ENCODE measurements at regions not wholly inside any gene's neighbourhood (a gene's known extent, or its start where the extent isn't known, plus 50 kb on each side); places are given as distances from the start of the nearest gene placed in this dataset.

DNA sequence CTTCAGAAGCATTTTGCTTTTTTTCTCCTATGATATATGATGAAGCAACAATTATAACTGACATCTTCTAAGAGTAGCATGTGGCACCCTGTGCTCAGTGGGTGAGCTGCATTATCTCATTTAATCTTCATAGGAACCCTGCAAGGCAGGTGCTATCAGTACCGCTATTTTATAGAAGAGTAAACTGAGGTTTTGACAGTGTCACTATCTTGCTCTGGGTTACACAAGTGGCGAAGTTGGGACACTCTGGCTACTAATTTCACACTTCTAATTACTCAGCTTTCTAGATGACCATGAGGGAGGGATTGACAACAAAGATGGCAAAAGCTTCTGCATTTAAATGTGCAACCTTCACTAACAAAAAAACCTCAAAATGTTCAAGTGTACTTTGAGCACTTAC lies 76.9 kb upstream of the CAMK2D start:
- TF ChIP-seq, protein P1, sequence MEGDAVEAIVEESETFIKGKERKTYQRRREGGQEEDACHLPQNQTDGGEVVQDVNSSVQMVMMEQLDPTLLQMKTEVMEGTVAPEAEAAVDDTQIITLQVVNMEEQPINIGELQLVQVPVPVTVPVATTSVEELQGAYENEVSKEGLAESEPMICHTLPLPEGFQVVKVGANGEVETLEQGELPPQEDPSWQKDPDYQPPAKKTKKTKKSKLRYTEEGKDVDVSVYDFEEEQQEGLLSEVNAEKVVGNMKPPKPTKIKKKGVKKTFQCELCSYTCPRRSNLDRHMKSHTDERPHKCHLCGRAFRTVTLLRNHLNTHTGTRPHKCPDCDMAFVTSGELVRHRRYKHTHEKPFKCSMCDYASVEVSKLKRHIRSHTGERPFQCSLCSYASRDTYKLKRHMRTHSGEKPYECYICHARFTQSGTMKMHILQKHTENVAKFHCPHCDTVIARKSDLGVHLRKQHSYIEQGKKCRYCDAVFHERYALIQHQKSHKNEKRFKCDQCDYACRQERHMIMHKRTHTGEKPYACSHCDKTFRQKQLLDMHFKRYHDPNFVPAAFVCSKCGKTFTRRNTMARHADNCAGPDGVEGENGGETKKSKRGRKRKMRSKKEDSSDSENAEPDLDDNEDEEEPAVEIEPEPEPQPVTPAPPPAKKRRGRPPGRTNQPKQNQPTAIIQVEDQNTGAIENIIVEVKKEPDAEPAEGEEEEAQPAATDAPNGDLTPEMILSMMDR (IDR thresholded peaks at IDR 0.05; ENCODE audit: insufficient read depth, low read length, missing control alignments): no peak
- DNase-seq (ENCODE audit: low read depth, low spot score): no peak
- ChIA-PET POLR2A (no interaction called here), CTCF (interaction anchor here (1.6 kb wide), 1 partner anchor 547 kb away, joined by 5 read pairs; no protein-coding TSS in a partner anchor)
- H3K4me3 ChIP-seq (ENCODE audit: low read depth, low read length): no peak overlapping the region

DNA sequence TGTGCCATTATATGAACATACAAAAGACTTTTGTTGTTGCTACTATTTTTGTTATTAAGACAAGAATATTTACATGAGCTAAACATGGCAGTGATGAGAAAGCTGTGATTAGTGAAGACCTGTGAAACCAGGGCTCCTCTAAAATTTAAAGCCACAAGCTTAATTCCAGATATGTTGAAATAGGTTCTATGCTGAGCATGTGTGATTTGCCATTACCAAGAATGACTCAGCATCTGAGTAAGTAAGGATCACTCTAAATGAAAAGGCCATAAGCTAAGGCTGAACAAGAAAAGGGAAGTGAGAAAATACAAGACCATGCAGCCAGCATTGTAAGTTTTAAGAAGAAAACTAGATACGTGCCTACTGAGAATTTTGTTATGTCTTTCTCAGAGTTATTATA lies 75.9 kb upstream of the CAMK2D start:
- POLR2A ChIA-PET: interaction anchor here (0.6 to 1.6 kb wide), 3 partner anchors 9 to 17 kb away, joined by 3 to 4 read pairs (median 3); no protein-coding TSS in a partner anchor
- DNase-seq (ENCODE audit: low read depth, low spot score): peak; percentile 74
- CTCF ChIA-PET: interaction anchor here (1.4 kb wide), 1 partner anchor 19 kb away, joined by 4 read pairs; no protein-coding TSS in a partner anchor
- TF ChIP-seq, protein P1 (IDR thresholded peaks at IDR 0.05; ENCODE audit: insufficient read depth, low read length, missing control alignments): no peak
- no peak overlapping the region for H3K4me3 ChIP-seq (ENCODE audit: low read depth, low read length)

DNA sequence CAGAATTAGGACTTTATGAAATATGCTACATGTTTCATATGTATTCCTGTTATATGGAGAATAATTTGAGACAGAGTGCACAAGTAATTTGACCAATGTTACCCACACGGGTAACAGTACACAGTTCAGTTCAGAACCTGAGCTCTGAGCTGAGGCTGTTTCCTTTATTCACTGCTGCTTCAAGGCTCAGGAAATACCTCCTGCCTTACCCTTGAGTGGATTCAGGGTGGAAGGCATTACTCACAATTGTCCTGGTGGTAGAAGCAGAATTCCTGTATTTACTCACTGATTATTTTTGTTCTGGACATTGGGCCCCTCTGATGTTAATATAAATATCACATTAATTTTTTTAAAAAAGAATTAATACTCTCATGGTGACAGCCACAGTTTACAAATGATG lies 73.5 kb upstream of the CAMK2D start:
- H3K4me3 ChIP-seq (ENCODE audit: low read depth, low read length): no peak overlapping the region
- DNase-seq (ENCODE audit: low read depth, low spot score): no peak
- CTCF ChIA-PET: no interaction called here
- TF ChIP-seq, protein P1 (IDR thresholded peaks at IDR 0.05; ENCODE audit: insufficient read depth, low read length, missing control alignments): peak; percentile 8
- POLR2A ChIA-PET: no interaction called here

DNA sequence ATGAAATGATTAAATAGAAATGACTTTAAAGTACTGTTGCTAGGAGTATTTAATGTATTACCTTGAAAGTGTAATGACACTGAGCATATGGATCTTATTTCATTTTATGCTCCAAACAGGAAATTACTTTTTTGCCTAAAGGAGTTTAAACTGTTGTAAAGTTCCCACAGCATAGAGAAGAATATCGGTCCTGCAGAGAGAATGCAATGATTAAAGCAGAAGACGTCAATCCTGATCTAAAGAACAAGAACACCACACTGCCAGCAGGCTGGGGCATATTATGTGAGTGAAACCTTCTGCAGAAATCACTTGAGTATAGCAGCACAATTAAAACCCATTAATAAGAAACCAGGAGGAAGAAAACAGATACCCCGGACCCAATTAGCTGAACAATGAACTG lies 72.8 kb upstream of the CAMK2D start:
- TF ChIP-seq, protein P1 (IDR thresholded peaks at IDR 0.05; ENCODE audit: insufficient read depth, low read length, missing control alignments): no peak
- CTCF ChIA-PET: no interaction called here
- POLR2A ChIA-PET: no interaction called here
- no peak for DNase-seq (ENCODE audit: low read depth, low spot score)
- no peak overlapping the region for H3K4me3 ChIP-seq (ENCODE audit: low read depth, low read length)

DNA sequence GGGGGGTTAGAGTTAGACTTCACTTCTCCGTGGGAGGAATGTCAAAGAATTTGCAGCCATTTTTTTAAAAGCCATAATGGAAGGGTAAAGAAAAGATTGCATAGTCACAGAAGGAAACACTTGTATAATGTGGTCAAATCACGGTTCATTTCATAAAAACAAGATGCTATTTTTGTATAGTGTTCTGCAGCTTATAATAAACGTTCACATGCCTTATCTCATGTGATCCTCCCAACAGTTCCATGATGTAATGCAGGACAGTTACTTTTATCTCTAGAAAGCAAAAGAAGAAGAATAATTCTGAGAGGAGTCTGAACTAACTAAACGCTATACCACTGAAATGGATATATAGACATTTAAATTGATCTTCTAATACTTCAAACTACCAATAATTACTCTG lies 71.3 kb upstream of the CAMK2D start:
- TF ChIP-seq, protein P1 (IDR thresholded peaks at IDR 0.05; ENCODE audit: insufficient read depth, low read length, missing control alignments): no peak
- DNase-seq (ENCODE audit: low read depth, low spot score): no peak
- H3K4me3 ChIP-seq (ENCODE audit: low read depth, low read length): no peak overlapping the region
- POLR2A ChIA-PET: no interaction called here
- CTCF ChIA-PET: no interaction called here

DNA sequence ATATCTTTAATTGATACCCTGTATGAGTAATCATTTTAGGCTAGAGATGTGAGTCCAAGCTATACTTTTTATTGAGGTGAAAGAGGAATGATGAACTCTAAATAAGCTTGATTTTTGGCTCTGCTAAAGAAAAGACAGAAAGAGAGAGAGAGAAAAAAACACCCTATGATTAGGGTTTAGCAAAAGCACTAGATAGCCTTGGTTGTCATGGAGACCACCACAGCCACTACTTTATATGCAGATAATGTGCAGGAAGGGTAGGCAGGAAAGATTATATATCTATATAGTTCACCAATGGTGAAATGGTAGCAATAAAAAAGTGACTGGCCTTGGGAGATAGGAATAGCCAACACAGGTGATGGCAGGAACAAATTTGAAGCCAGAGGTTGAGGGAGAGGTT lies 69.9 kb upstream of the CAMK2D start:
- TF ChIP-seq, protein P1 (IDR thresholded peaks at IDR 0.05; ENCODE audit: insufficient read depth, low read length, missing control alignments): no peak
- DNase-seq (ENCODE audit: low read depth, low spot score): no peak
- H3K4me3 ChIP-seq (ENCODE audit: low read depth, low read length): no peak overlapping the region
- POLR2A ChIA-PET: no interaction called here
- CTCF ChIA-PET: no interaction called here

Data from AG04449 (cell line).